ENCODE measurements at regions not wholly inside any gene's neighbourhood (a gene's known extent, or its start where the extent isn't known, plus 50 kb on each side); places are given as distances from the start of the nearest gene placed in this dataset.

- TF ChIP-seq ZBTB49 (tag by site-specific recombination; IDR thresholded peaks at IDR 0.05; ENCODE audit: low read depth) (no peak), CTCF (tag by site-specific recombination; IDR thresholded peaks at IDR 0.05) (no peak), PRDM2 (tag by site-specific recombination; IDR thresholded peaks at IDR 0.05; ENCODE audit: borderline replicate concordance) (no peak), PATZ1 (tag by site-specific recombination; IDR thresholded peaks at IDR 0.05) (no peak), ZNF140 (tag by site-specific recombination; IDR thresholded peaks at IDR 0.05) (no peak), SCRT2 (tag by site-specific recombination; IDR thresholded peaks at IDR 0.05) (no peak), SP2 (tag by site-specific recombination; IDR thresholded peaks at IDR 0.05) (no peak), ZNF221 (tag by site-specific recombination; IDR thresholded peaks at IDR 0.05; ENCODE audit: borderline replicate concordance) (no peak), ZNF114 (tag by site-specific recombination; IDR thresholded peaks at IDR 0.05) (no peak), ZNF530 (tag by site-specific recombination; IDR thresholded peaks at IDR 0.05; ENCODE audit: low read depth) (no peak), SETDB1 (IDR thresholded peaks at IDR 0.05; ENCODE audit: insufficient read length, low read length) (no peak), BCL11B (tag by site-specific recombination; IDR thresholded peaks at IDR 0.05; ENCODE audit: low read depth) (no peak), ZNF350 (tag by site-specific recombination; IDR thresholded peaks at IDR 0.05) (no peak), ATF2 (tag by site-specific recombination; IDR thresholded peaks at IDR 0.05; ENCODE audit: low read depth) (no peak)
These were observed 73.5 kb upstream of the PTPRT start for GRCh38 chr20:43263226-43263625.

All from HEK293 (cell line).